ENCODE measurements at regions not wholly inside any gene's neighbourhood (a gene's known extent, or its start where the extent isn't known, plus 50 kb on each side); places are given as distances from the start of the nearest gene placed in this dataset.
"Not testable (repeated sequence)": the region's sequence is repeated elsewhere in the genome, so short reads cannot be mapped to it uniquely, and the experiment has no call there.

DNA sequence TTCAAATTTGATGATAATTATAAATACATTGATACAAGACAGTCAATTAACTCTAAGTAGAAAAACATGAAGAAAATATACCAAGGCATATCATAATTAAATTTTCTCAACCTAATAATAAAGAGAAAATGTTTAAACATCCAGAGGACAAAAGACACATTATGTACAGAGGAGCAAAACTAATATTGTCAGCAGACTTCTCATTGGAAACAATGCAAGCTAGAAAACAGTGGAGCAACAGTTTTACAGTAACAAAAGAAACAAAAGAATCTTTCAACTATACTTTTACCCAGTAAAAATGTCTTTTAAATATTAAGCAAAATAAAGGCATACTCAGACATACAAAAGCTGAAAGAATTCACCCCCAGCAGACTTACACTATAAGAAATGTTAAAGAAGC is 238.0 kb downstream of the TMA16 start:
- H3K4me1 Mint-ChIP-seq (ENCODE audit: insufficient read depth, unreplicated experiment), result no peaks in the 10 kb centered on the region
- DNase-seq (ENCODE audit: unreplicated experiment), result no peak
- no TSS peak for BruUV-seq (replicated peaks)
- H3K4me3 Mint-ChIP-seq (ENCODE audit: unreplicated experiment), result no peak overlapping the region
- CTCF ChIA-PET, result no interaction called here
- H3K9me3 Mint-ChIP-seq (ENCODE audit: unreplicated experiment), result peaks cover 19% of the 10 kb centered on the region
- TF ChIP-seq CTCF (IDR thresholded peaks at IDR 0.05; ENCODE audit: unreplicated experiment), result no peak
- H3K27ac Mint-ChIP-seq (ENCODE audit: low read depth, unreplicated experiment), result no peak overlapping the region
- H3K36me3 Mint-ChIP-seq (ENCODE audit: insufficient read depth, unreplicated experiment), result peaks cover 5% of the 10 kb centered on the region
- H3K27me3 Mint-ChIP-seq (ENCODE audit: insufficient read depth, unreplicated experiment), result no peaks in the 10 kb centered on the region
- POLR2A ChIA-PET, result no interaction called here
- intact Hi-C loops (cut with micrococcal nuclease), result no loop called here

DNA sequence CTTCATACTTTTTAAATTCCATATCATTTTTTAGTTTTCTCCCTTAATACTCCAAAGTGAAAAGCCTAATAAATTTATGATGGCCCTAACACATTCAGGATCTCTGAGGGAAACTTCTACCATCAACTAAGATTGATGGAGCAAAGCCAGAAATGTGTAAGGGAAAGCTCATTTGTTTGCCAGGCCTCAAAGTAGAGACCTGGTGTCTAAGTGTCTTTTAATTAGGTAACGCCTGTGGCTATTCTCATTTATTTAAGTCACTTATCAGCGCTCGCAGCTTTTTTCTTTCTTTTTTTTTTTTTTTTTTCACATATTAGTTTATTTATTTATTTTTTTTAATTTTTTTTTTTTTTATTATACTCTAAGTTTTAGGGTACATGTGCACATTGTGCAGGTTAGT is 242.4 kb downstream of the TMA16 start:
- no peak for DNase-seq (ENCODE audit: unreplicated experiment)
- Mint-ChIP-seq H3K27ac (ENCODE audit: low read depth, unreplicated experiment) (no peak overlapping the region), H3K4me1 (ENCODE audit: insufficient read depth, unreplicated experiment) (no peaks in the 10 kb centered on the region), H3K27me3 (ENCODE audit: insufficient read depth, unreplicated experiment) (no peaks in the 10 kb centered on the region), H3K4me3 (ENCODE audit: unreplicated experiment) (no peak overlapping the region), H3K36me3 (ENCODE audit: insufficient read depth, unreplicated experiment) (no peaks in the 10 kb centered on the region), H3K9me3 (ENCODE audit: unreplicated experiment) (peaks cover 6% of the 10 kb centered on the region)
- BruUV-seq (replicated peaks), result no TSS peak
- intact Hi-C loops (cut with micrococcal nuclease), result no loop called here
- CTCF ChIA-PET, result no interaction called here
- no peak for TF ChIP-seq CTCF (IDR thresholded peaks at IDR 0.05; ENCODE audit: unreplicated experiment)
- POLR2A ChIA-PET, result interaction anchor here (0.6 kb wide), 1 partner anchor 66 kb away, joined by 3 read pairs; no protein-coding TSS in a partner anchor

- DNase-seq (ENCODE audit: unreplicated experiment); H3K27me3 Mint-ChIP-seq (ENCODE audit: insufficient read depth, unreplicated experiment); H3K4me1 Mint-ChIP-seq (ENCODE audit: insufficient read depth, unreplicated experiment); H3K27ac Mint-ChIP-seq (ENCODE audit: low read depth, unreplicated experiment); H3K36me3 Mint-ChIP-seq (ENCODE audit: insufficient read depth, unreplicated experiment); POLR2A ChIA-PET; BruUV-seq (replicated peaks); H3K9me3 Mint-ChIP-seq (ENCODE audit: unreplicated experiment); H3K4me3 Mint-ChIP-seq (ENCODE audit: unreplicated experiment); intact Hi-C loops (cut with micrococcal nuclease): not testable (repeated sequence)
- CTCF ChIA-PET, result interaction anchor here (0.6 kb wide), 1 partner anchor 11 kb away, joined by 3 read pairs; no protein-coding TSS in a partner anchor
These were observed 243.4 kb downstream of the TMA16 start for GRCh38 chr4:163737846-163738245.

DNA sequence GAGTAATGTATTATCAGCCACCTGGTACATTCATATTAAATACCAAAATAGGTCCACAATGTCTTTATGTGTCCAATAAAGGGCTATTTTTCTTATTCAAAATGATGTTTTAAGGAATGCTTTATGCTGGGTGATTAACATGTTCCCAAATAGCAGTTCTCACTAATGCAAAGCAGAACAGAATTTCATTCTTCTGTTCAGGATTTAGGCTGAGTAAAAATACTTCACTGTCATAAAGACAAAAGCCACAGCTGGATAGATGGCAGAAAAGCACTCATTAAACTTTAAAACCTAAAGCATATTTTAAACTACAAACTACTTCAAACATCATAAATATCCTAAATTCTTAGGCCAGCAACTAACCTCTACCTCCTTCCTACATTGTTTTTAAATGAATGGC is 244.0 kb downstream of the TMA16 start:
- DNase-seq (ENCODE audit: unreplicated experiment), result no peak
- intact Hi-C loops (cut with micrococcal nuclease), result no loop called here
- no peak overlapping the region for H3K4me3 Mint-ChIP-seq (ENCODE audit: unreplicated experiment)
- TF ChIP-seq CTCF (IDR thresholded peaks at IDR 0.05; ENCODE audit: unreplicated experiment), result no peak
- no peaks in the 10 kb centered on the region for H3K27me3 Mint-ChIP-seq (ENCODE audit: insufficient read depth, unreplicated experiment)
- CTCF ChIA-PET, result no interaction called here
- no peaks in the 10 kb centered on the region for H3K36me3 Mint-ChIP-seq (ENCODE audit: insufficient read depth, unreplicated experiment)
- H3K9me3 Mint-ChIP-seq (ENCODE audit: unreplicated experiment), result no peaks in the 10 kb centered on the region
- H3K27ac Mint-ChIP-seq (ENCODE audit: low read depth, unreplicated experiment), result no peak overlapping the region
- no TSS peak for BruUV-seq (replicated peaks)
- no peaks in the 10 kb centered on the region for H3K4me1 Mint-ChIP-seq (ENCODE audit: insufficient read depth, unreplicated experiment)
- POLR2A ChIA-PET, result no interaction called here

DNA sequence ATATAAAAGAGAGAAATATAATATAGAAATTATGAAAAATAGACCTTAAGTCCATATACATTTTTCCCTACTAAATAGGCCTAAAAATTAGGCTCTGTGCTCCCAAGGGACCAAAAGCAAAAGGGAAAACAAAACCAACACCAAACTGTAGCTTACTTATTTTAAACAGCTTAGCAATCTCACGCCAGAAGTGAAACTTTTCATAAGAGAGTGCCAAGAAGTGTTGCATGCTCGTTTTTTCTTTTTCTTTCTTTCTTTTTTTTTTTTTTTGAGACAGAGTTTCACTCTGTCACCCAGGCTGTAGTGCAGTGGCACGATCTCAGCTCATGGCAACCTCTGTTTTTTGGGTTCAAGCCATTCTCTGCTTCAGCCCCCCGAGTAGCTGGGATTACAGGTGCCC is 250.4 kb downstream of the TMA16 start:
- peaks cover 6% of the 10 kb centered on the region for H3K4me1 Mint-ChIP-seq (ENCODE audit: insufficient read depth, unreplicated experiment)
- no TSS peak for BruUV-seq (replicated peaks)
- no peak for TF ChIP-seq CTCF (IDR thresholded peaks at IDR 0.05; ENCODE audit: unreplicated experiment)
- H3K27ac Mint-ChIP-seq (ENCODE audit: low read depth, unreplicated experiment), result no peak overlapping the region
- H3K4me3 Mint-ChIP-seq (ENCODE audit: unreplicated experiment), result no peak overlapping the region
- H3K27me3 Mint-ChIP-seq (ENCODE audit: insufficient read depth, unreplicated experiment), result no peaks in the 10 kb centered on the region
- no peaks in the 10 kb centered on the region for H3K36me3 Mint-ChIP-seq (ENCODE audit: insufficient read depth, unreplicated experiment)
- CTCF ChIA-PET, result interaction anchor here (0.6 to 1.5 kb wide), 5 partner anchors 47 to 1024 kb away, joined by 3 to 6 read pairs (median 4); no protein-coding TSS in a partner anchor
- H3K9me3 Mint-ChIP-seq (ENCODE audit: unreplicated experiment), result no peaks in the 10 kb centered on the region
- intact Hi-C loops (cut with micrococcal nuclease), result no loop called here
- POLR2A ChIA-PET, result no interaction called here
- DNase-seq (ENCODE audit: unreplicated experiment), result no peak

Measured in MCF 10A (cell line).